Mesendoderm (in vitro differentiated cells): ENCODE measurements at regions not wholly inside any gene's neighbourhood (a gene's known extent, or its start where the extent isn't known, plus 50 kb on each side); places are given as distances from the start of the nearest gene placed in this dataset.
"Not testable (repeated sequence)": the region's sequence is repeated elsewhere in the genome, so short reads cannot be mapped to it uniquely, and the experiment has no call there.

ENCODE experiments used
- DNase-seq: peaks from one replicate; pipeline ENCODE4 v3.0.0; 2013
- H2AK5ac ChIP-seq: 2 replicates; pipeline ENCODE4 v1.6.1; 2013; ENCODE audit warnings: low read length, inconsistent platforms
- H2BK120ac ChIP-seq: 2 replicates; pipeline ENCODE4 v1.6.1; 2013; ENCODE audit warnings: low read depth, mild to moderate bottlenecking, low read length, moderate library complexity, mixed read lengths
- H2BK15ac ChIP-seq: replicated peaks from 2 replicates; pipeline ENCODE4 v1.6.1; 2013; ENCODE audit warnings: low read depth, mild to moderate bottlenecking, moderate library complexity
- H2BK5ac ChIP-seq: 2 replicates; pipeline ENCODE4 v1.6.1; 2013; ENCODE audit warnings: low read length, inconsistent platforms
- H3K18ac ChIP-seq: 2 replicates; pipeline ENCODE4 v1.6.1; 2013; ENCODE audit warnings: mild to moderate bottlenecking, low read length, mixed read lengths
- H3K23ac ChIP-seq: one replicate; pipeline ENCODE4 v1.6.1; 2013; ENCODE audit warnings: low read length
- H3K27ac ChIP-seq: 2 replicates; pipeline ENCODE4 v1.5.1; 2013; ENCODE audit warnings: low read depth, mild to moderate bottlenecking, inconsistent platforms, low read length, moderate library complexity
- H3K27me3 ChIP-seq: 2 replicates; pipeline ENCODE4 v1.6.1; 2013; ENCODE audit warnings: low read length, control low read depth, mild to moderate bottlenecking, inconsistent platforms; ENCODE audit not compliant: insufficient read depth, poor library complexity
- H3K36me3 ChIP-seq: 2 replicates; pipeline ENCODE4 v1.6.1; 2013; ENCODE audit warnings: low read length, inconsistent platforms; ENCODE audit not compliant: control insufficient read depth, insufficient read depth
- H3K4ac ChIP-seq: one replicate; pipeline ENCODE4 v1.6.1; 2013; ENCODE audit warnings: low read depth, mild to moderate bottlenecking, low read length, moderate library complexity
- H3K4me1 ChIP-seq: 2 replicates; pipeline ENCODE4 v1.6.1; 2013; ENCODE audit warnings: low read depth, low read length, inconsistent platforms; ENCODE audit not compliant: control insufficient read depth
- H3K4me2 ChIP-seq: 2 replicates; pipeline ENCODE4 v1.6.1; 2013; ENCODE audit warnings: low read length
- H3K4me3 ChIP-seq: 2 replicates; pipeline ENCODE4 v1.5.1; 2013; ENCODE audit warnings: mild to moderate bottlenecking, low read length
- H3K56ac ChIP-seq: one replicate; pipeline ENCODE4 v1.6.1; 2013; ENCODE audit warnings: low read length
- H3K79me1 ChIP-seq: 2 replicates; pipeline ENCODE4 v1.6.1; 2013; ENCODE audit warnings: low read length, inconsistent platforms
- H3K79me2 ChIP-seq: 2 replicates; pipeline ENCODE4 v1.6.1; 2013; ENCODE audit warnings: mild to moderate bottlenecking, low read length; ENCODE audit not compliant: control insufficient read depth, insufficient read depth
- H3K9ac ChIP-seq: 2 replicates; pipeline ENCODE4 v1.6.1; 2013; ENCODE audit warnings: low read length, inconsistent platforms
- H4K5ac ChIP-seq: one replicate; pipeline ENCODE4 v1.6.1; 2013; ENCODE audit warnings: low read length
- H4K8ac ChIP-seq: one replicate; pipeline ENCODE4 v1.6.1; 2013; ENCODE audit warnings: low read depth, mild to moderate bottlenecking, control low read depth, low read length, moderate library complexity
- WGBS: extraction: QIAGEN DNeasy Blood & Tissue Kit; methylation state at CpG from one replicate; pipeline ENCODE4 v1.1.7; 2013; ENCODE audit warnings: low lambda C conversion rate, missing lambda C conversion rate; ENCODE audit not compliant: insufficient coverage; ENCODE audit errors: extremely low coverage; 5-methylcytosine and 5-hydroxymethylcytosine counted together

- H2AK5ac ChIP-seq, result no peak overlapping the region
- WGBS, result no CpG with 5 or more reads among the region's 7 CpGs
- H2BK5ac ChIP-seq, result no peak overlapping the region
These were observed 218.3 kb upstream of the SLC39A10 start for GRCh38 chr2:195438692-195439091.

GRCh38 chr2:195437521-195437920 lies 219.5 kb upstream of the SLC39A10 start:
- Histone ChIP-seq H4K5ac (no peak overlapping the region), H3K56ac (no peak overlapping the region), H3K27me3 (no peaks in the 10 kb centered on the region), H4K8ac (no peak overlapping the region), H3K36me3 (no peaks in the 10 kb centered on the region), H2BK15ac (no peak overlapping the region), H3K4me3 (no peak overlapping the region), H3K27ac (no peak overlapping the region), H3K23ac (no peak overlapping the region), H2BK5ac (no peak overlapping the region), H3K4me2 (no peak overlapping the region), H3K18ac (no peak overlapping the region), H3K4me1 (no peaks in the 10 kb centered on the region), H3K4ac (no peak overlapping the region), H3K79me1 (no peaks in the 10 kb centered on the region), H2BK120ac (no peak overlapping the region), H2AK5ac (no peak overlapping the region), H3K79me2 (no peaks in the 10 kb centered on the region), H3K9ac (no peak overlapping the region)
- DNase-seq, result no peak
- WGBS, result no CpG with 5 or more reads among the region's 18 CpGs

More at GRCh38 chr2:195438692-195439091, 218.3 kb upstream of the SLC39A10 start:
- no peak overlapping the region for H2BK15ac ChIP-seq
- no peak for DNase-seq
- no peak overlapping the region for H3K4me2 ChIP-seq
- no peak overlapping the region for H4K5ac ChIP-seq
- H3K36me3 ChIP-seq, result no peaks in the 10 kb centered on the region
- H3K4me1 ChIP-seq, result no peaks in the 10 kb centered on the region
- H3K27ac ChIP-seq, result no peak overlapping the region
- no peak overlapping the region for H3K23ac ChIP-seq
- H3K56ac ChIP-seq, result no peak overlapping the region
- H3K79me2 ChIP-seq, result no peaks in the 10 kb centered on the region
- no peak overlapping the region for H3K4ac ChIP-seq
- no peak overlapping the region for H3K4me3 ChIP-seq
- no peak overlapping the region for H4K8ac ChIP-seq
- no peak overlapping the region for H3K9ac ChIP-seq
- H3K18ac ChIP-seq, result no peak overlapping the region
- no peak overlapping the region for H2BK120ac ChIP-seq
- no peaks in the 10 kb centered on the region for H3K79me1 ChIP-seq
- H3K27me3 ChIP-seq, result no peaks in the 10 kb centered on the region

DNA sequence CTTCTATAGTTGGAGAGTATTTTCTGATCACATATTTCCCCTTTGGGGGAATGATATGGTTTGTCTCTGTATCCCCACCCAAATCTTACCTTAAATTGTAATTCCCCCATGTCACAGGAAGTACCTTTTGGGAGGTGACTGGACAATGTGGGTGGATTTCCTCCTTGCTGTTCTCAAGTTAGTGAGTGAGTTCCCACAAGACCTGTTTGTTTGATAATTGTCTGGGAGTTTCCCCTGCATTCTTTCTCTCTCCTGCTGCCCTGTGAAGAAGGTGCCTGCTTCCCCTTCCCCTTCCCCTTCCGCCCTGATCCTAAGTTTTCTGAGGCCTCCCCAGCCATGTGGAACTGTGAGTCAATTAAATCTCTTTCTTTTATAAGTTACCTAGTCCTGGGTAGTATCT lies 222.7 kb upstream of the SLC39A10 start:
- Histone ChIP-seq H3K36me3 (no peaks in the 10 kb centered on the region), H2BK120ac (no peak overlapping the region), H3K4me2 (no peak overlapping the region), H2BK5ac (no peak overlapping the region), H3K79me2 (no peaks in the 10 kb centered on the region), H3K27ac (no peak overlapping the region), H3K4me1 (no peaks in the 10 kb centered on the region), H3K23ac (no peak overlapping the region), H2BK15ac (no peak overlapping the region), H4K5ac (no peak overlapping the region), H3K9ac (no peak overlapping the region), H3K4me3 (no peak overlapping the region), H3K18ac (no peak overlapping the region), H3K4ac (no peak overlapping the region), H3K27me3 (no peaks in the 10 kb centered on the region), H3K56ac (no peak overlapping the region), H2AK5ac (no peak overlapping the region), H3K79me1 (no peaks in the 10 kb centered on the region), H4K8ac (no peak overlapping the region)
- no CpG with 5 or more reads among the region's 1 CpG for WGBS
- DNase-seq, result no peak

DNA sequence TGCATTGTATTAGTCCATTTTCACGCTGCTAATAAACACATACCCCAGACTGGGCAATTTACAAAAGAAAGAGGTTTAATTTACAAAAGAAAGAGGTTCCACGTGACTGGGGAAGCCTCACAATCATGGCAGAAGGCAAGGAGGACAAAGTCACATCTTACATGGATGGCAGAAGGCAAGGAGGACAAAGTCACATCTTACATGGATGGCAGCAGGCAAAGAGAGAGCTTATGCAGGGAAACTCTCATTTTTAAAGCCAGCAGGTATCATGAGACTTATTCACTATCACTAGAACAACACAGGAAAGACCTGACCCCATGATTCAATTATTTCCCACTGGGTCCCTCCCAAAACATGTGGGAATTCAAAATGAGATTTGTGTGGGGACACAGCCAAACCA lies 223.3 kb upstream of the SLC39A10 start:
- H3K4me2 ChIP-seq, H3K27ac ChIP-seq, H3K79me2 ChIP-seq, H2AK5ac ChIP-seq, H3K18ac ChIP-seq, H3K4me1 ChIP-seq, H3K27me3 ChIP-seq, H3K4ac ChIP-seq, H3K56ac ChIP-seq, H3K4me3 ChIP-seq, H4K5ac ChIP-seq, H4K8ac ChIP-seq, H2BK5ac ChIP-seq, H3K36me3 ChIP-seq, H3K79me1 ChIP-seq, DNase-seq, H3K9ac ChIP-seq, H2BK15ac ChIP-seq, H3K23ac ChIP-seq, H2BK120ac ChIP-seq: not testable (repeated sequence)
- WGBS, result no CpG with 5 or more reads among the region's 2 CpGs

GRCh38 chr2:195428673-195429072 lies 228.4 kb upstream of the SLC39A10 start:
- Histone ChIP-seq H3K27me3 (no peaks in the 10 kb centered on the region), H3K4me2 (no peak overlapping the region), H2AK5ac (no peak overlapping the region), H3K4me1 (no peaks in the 10 kb centered on the region), H4K5ac (no peak overlapping the region), H3K36me3 (no peaks in the 10 kb centered on the region), H3K79me2 (no peaks in the 10 kb centered on the region), H3K27ac (no peak overlapping the region), H3K79me1 (no peaks in the 10 kb centered on the region), H3K23ac (no peak overlapping the region), H2BK5ac (no peak overlapping the region), H3K18ac (no peak overlapping the region), H3K4ac (no peak overlapping the region), H3K9ac (no peak overlapping the region), H3K56ac (no peak overlapping the region), H2BK15ac (no peak overlapping the region), H2BK120ac (no peak overlapping the region), H3K4me3 (no peak overlapping the region), H4K8ac (no peak overlapping the region)
- DNase-seq, result no peak
- WGBS, result no CpG with 5 or more reads among the region's 3 CpGs

- H3K4me1 ChIP-seq, result no peaks in the 10 kb centered on the region
- WGBS, result no CpG with 5 or more reads among the region's 1 CpG
- no peak overlapping the region for H3K18ac ChIP-seq
- H3K79me1 ChIP-seq, result no peaks in the 10 kb centered on the region
- no peaks in the 10 kb centered on the region for H3K27me3 ChIP-seq
- H3K56ac ChIP-seq, result no peak overlapping the region
- H2BK120ac ChIP-seq, result no peak overlapping the region
- no peaks in the 10 kb centered on the region for H3K36me3 ChIP-seq
- H4K5ac ChIP-seq, result no peak overlapping the region
- H3K4ac ChIP-seq, result no peak overlapping the region
- no peak overlapping the region for H4K8ac ChIP-seq
- H3K4me3 ChIP-seq, result no peak overlapping the region
- no peak overlapping the region for H3K27ac ChIP-seq
- DNase-seq, result no peak
- H2AK5ac ChIP-seq, result no peak overlapping the region
- no peak overlapping the region for H3K4me2 ChIP-seq
- H2BK15ac ChIP-seq, result no peak overlapping the region
- H3K9ac ChIP-seq, result no peak overlapping the region
- H3K79me2 ChIP-seq, result no peaks in the 10 kb centered on the region
- no peak overlapping the region for H3K23ac ChIP-seq
- H2BK5ac ChIP-seq, result no peak overlapping the region
These were observed 231.7 kb upstream of the SLC39A10 start for GRCh38 chr2:195425328-195425727.
